ENCODE measurements at regions not wholly inside any gene's neighbourhood (a gene's known extent, or its start where the extent isn't known, plus 50 kb on each side); places are given as distances from the start of the nearest gene placed in this dataset.
A peak's percentile ranks its signal among the peaks of the same experiment; 100 is the strongest.
"Not testable (repeated sequence)": the region's sequence is repeated elsewhere in the genome, so short reads cannot be mapped to it uniquely, and the experiment has no call there.

- Mint-ChIP-seq H3K27ac (no peak overlapping the region), H3K4me3 (no peak overlapping the region), H3K36me3 (ENCODE audit: low read depth) (no peaks in the 10 kb centered on the region), H3K27me3 (ENCODE audit: insufficient read depth) (peaks cover 2% of the 10 kb centered on the region; the same call in 1 of the 2 replicates), H3K4me1 (ENCODE audit: low read depth) (no peaks in the 10 kb centered on the region), H3K9me3 (peaks cover 12% of the 10 kb centered on the region)
- no peak for DNase-seq
- no peak for TF ChIP-seq CTCF (IDR thresholded peaks at IDR 0.05)
These were observed 134.1 kb upstream of the TSHZ3 start for GRCh38 chr19:31483226-31483857.

- H3K27ac Mint-ChIP-seq, H3K4me3 Mint-ChIP-seq: not testable (repeated sequence)
- TF ChIP-seq CTCF (IDR thresholded peaks at IDR 0.05), result peak; percentile 57
These were observed 135.7 kb upstream of the TSHZ3 start for GRCh38 chr19:31484858-31485410.

GRCh38 chr19:31485472-31485871 is 136.2 kb upstream of the TSHZ3 start:
- Mint-ChIP-seq H3K4me3 (no peak overlapping the region), H3K36me3 (ENCODE audit: low read depth) (no peaks in the 10 kb centered on the region), H3K27me3 (ENCODE audit: insufficient read depth) (peaks cover 8% of the 10 kb centered on the region), H3K9me3 (peaks cover 12% of the 10 kb centered on the region), H3K27ac (no peak overlapping the region), H3K4me1 (ENCODE audit: low read depth) (no peaks in the 10 kb centered on the region)
- no peak for DNase-seq
- no peak for TF ChIP-seq CTCF (IDR thresholded peaks at IDR 0.05)

More at GRCh38 chr19:31484858-31485410, 135.7 kb upstream of the TSHZ3 start:
- not testable (repeated sequence) for H3K4me1 Mint-ChIP-seq (ENCODE audit: low read depth); DNase-seq; H3K36me3 Mint-ChIP-seq (ENCODE audit: low read depth); H3K27me3 Mint-ChIP-seq (ENCODE audit: insufficient read depth)
- H3K9me3 Mint-ChIP-seq, result peaks cover 12% of the 10 kb centered on the region

- TF ChIP-seq CTCF (IDR thresholded peaks at IDR 0.05), result no peak
- Mint-ChIP-seq H3K9me3 (peaks cover 3% of the 10 kb centered on the region; the same call in 1 of the 2 replicates), H3K4me3 (no peak overlapping the region), H3K27ac (no peak overlapping the region), H3K4me1 (ENCODE audit: low read depth) (no peaks in the 10 kb centered on the region), H3K36me3 (ENCODE audit: low read depth) (no peaks in the 10 kb centered on the region), H3K27me3 (ENCODE audit: insufficient read depth) (peaks cover 8% of the 10 kb centered on the region)
- DNase-seq, result no peak
These were observed 142.0 kb upstream of the TSHZ3 start for GRCh38 chr19:31491242-31491641.

- Mint-ChIP-seq H3K4me1 (ENCODE audit: low read depth) (no peaks in the 10 kb centered on the region), H3K9me3 (no peaks in the 10 kb centered on the region), H3K36me3 (ENCODE audit: low read depth) (no peaks in the 10 kb centered on the region), H3K27me3 (ENCODE audit: insufficient read depth) (peaks cover 9% of the 10 kb centered on the region), H3K4me3 (no peak overlapping the region), H3K27ac (no peak overlapping the region)
- DNase-seq, result no peak
- no peak for TF ChIP-seq CTCF (IDR thresholded peaks at IDR 0.05)
These were observed 142.8 kb upstream of the TSHZ3 start for GRCh38 chr19:31492050-31492449.

All from HFFc6 (cell line).